KG1 (cell line): ENCODE measurements at regions not wholly inside any gene's neighbourhood (a gene's known extent, or its start where the extent isn't known, plus 50 kb on each side); places are given as distances from the start of the nearest gene placed in this dataset.
"Not testable (repeated sequence)": the region's sequence is repeated elsewhere in the genome, so short reads cannot be mapped to it uniquely, and the experiment has no call there.

Source experiments
- DNase-seq: peaks from one replicate; lab custom pipeline; 2025; lab: John Stamatoyannopoulos, UW

DNA sequence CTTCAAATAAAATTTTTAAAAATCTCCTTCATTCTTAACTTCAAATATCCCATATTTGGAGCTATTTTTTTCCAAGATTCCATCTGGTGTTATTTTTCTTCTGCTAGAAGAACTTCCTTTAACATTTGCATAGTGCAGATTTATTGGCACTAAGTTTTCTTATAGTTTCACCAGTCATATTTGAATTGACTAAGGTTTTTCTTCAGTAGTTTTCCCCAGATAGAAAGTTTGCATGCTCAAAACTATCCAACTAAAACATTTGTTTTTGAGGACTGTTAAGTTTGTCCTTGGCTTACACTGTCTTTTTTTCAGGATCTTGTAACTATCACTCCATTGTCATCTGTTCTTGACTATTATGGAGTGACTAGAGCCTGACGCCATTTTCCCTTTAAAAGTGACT lies 606.7 kb downstream of the TAF11L14 start:
- no peak for DNase-seq

DNA sequence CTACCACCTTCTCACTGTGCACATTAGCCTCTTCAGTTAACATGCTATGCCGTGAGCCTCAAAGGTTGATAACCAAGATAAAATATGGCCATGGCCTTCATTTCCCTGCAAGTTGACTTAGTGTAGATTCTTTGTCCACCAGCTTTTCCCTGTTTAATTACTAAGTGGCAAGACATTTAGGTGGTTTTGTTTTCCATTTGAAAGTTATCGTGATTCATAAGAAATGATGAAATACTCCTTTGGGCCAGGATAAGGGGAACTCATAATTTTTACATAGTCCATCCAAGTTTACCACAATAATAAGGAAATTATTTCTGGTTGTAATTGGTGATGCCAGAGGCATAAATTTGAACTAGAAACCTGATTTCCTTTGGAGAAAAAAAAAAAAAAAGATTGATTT lies 609.6 kb downstream of the TAF11L14 start:
- DNase-seq, result no peak

DNA sequence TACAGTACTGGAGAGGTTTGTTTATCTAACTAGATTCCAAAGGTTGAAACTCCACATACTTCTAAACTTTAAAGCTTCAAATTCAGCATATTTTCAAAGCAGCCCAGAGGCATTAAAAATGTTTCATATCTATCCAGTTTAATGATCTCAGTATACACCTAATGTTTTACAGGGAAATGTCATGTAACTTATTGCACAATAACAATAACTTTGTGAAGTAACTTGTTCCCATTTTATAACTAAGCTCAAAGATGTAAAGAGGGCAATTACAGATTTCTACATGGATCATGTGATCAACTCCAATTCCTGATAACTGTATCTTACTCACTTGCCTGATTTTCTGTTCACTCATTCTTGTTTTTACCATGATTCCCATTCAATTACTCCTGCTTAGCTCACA lies 610.0 kb downstream of the TAF11L14 start:
- no peak for DNase-seq

DNA sequence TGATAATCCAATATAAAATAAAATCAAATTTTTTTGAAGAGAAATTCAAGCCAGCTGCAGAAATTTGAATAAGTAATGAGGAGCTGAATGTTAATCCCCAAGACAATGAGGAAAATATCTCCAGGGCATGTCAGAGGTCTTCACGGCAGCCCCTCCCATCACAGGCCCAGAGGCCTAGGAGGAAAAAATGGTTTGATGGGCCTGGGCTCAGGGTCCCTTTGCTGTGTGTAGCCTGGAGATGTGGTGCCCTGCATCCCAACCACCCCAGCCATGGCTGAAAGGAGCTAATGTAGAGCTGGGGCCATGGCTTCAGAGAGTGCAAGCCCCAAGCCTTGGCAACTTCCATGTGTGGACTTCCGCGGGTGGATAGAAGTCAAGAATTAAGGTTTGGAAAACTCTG lies 618.3 kb downstream of the TAF11L14 start:
- DNase-seq, result no peak

DNA sequence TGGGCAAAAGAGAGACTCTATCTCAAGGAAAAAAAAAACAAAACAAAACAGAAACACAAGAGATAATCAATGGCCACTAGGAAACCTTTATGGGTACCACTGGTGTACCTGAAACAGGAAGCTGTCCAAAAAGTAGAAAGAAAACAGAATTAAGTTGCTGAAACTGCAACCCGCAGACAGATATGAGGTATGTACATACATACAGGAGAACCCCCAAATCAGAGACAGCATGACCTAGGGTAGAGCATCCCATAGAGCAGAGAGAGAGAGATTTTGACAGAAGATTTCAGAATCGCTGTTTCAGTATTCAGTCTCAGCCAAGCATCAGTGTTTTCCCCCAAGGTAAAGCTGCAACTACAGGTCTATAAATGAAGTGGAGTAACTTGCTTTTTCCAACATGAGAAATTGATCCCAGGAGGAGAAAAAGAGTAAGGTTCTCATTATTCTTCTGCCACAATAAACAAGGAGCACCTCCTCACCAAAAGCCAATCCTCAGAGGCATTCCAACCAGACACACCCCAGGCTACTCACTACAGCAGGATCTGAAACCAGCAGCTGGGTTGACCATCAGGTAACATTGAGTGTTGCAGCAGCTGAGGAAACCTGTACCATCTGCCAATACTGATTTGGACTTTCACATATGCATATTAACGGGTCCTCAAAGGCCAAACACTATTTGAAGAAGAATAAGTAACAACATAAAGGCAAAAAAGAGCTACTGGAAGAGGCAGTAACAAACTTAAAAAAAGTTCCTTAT lies 630.0 kb downstream of the TAF11L14 start:
- DNase-seq, result no peak

DNA sequence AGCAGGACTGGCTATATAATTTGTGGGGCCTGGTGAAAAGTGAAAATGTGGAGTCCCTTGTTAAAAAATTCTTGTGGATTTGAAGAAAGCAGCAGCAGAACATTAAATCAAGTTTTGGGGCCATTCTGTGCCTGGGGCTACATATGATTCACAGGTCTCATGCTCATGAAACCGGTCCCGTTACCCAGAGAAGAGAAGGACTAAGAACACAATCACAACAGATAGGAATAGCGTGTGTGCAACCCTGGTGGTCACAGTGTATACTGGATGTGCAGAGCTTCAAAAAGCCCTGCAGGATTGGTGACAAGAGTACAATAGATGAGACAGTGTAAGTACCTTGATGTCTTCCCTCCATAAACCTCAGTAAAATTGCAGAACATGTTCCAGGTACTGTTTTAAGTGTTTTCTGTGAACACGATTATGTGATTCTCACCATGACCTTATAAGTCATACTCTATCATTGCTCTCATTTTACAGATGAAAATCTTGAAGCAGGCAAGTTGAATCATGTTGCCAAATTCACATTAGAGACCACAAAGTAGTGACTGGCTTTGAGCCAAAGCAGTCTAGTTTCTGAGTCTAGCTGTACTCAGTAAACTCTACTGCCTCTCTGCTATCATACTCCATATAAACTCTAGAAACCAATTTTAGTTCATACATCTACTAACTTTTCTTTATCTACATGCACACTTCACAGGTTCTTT lies 636.5 kb downstream of the TAF11L14 start:
- no peak for DNase-seq

DNA sequence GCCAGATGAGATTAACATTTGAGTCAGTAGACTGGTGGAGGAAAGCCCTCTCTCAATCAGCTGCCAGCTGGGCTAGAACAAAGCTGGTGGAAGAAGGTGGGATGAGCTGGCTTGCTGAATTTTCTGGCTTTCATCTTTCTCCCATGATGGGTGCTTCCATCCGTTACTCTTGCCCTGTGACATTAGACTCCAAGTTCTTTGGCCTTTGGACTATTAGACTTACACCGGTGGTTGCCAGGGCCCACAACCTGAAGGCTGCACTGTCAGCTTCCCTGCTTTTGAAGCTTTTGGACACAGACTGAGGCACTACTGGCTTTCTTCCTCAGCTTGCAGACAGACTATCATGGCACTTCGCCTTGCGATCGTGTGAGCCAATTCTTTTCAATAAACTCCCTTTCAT lies 642.7 kb downstream of the TAF11L14 start:
- no peak for DNase-seq

DNA sequence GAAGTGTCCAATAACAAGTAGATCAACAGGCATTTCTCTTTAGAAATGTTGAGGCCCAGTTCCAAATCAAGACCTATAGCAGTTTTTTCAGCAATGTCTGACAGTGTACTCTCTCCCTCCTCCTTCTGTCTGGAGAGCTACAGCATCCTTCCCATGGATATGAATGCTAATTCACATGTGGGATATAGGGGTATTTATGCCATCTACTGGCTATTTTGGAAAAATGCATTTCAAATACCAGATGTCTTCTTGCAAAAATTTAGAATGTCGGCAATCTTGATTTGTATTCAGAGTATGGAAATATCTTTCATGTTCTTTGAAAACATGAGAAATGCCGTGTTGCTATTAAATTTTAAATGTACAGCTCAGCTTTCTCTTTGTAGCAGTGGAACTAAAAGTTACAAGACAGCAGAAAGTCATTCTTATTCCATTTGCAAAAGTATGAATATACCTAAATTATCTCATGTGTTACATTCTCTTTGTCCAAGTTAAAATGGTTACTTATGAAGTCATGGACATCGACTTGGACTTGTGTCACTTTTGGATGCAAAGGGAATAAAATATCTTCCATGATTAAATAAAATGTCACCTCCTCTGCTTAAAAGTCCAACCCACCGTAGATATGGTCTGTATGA lies 647.8 kb downstream of the TAF11L14 start:
- no peak for DNase-seq

DNA sequence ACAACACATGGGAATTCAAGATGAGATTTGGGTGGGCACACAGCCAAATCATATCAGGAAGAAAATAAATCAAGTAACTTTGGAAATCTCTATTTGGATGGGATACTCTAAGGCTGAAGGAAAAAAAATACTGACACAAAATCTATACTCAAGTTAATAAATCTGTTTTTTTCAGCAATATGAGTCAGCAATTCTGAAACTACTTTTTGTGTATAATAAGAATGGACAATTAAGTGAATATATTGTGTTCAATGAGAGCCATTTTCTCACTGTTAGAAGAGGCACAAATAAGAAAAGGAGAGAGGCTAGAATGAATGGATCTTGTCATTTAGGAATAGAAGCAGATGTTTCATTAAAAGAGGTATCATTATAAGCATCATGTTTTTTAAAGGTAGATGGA lies 651.0 kb downstream of the TAF11L14 start:
- DNase-seq, result no peak

DNA sequence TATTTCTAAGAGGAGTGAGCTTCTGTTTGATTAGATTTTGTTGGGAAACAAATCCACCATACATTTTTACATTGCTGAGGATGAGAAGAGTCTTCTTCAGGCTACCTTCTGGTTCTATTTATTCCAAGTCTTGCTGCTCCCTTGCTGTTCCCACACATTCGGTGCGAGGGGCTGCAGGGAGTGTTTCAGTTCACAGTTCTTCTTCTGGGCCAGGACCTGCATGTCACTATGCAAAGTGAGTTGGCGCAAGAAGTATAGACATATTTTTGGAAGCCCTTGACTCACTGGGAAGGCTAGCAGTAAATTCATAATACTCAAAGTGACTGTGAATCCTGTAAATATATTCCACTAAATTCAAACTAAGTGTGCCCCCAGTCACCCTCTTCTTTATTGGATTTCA lies 657.9 kb downstream of the TAF11L14 start:
- no peak for DNase-seq

DNA sequence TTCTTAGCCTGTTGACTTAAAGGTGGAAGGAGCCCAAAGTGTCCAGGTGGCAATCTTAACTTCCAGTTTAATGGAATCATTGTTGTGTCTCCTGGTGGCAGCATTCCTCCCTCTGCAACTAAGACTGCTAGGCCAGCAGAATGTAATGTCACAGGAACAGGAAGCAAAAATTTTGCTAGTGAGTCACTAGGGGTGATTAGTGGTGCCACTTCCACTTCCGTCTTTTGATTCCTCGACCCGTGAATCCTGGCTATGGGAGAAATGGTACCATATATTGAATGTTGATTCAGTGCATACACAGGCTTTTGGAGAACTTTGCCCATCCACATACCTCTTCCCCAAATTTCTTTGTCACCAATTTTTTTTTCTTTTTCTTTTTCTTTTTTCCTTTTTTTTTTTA lies 661.4 kb downstream of the TAF11L14 start:
- DNase-seq, result not testable (repeated sequence)

DNA sequence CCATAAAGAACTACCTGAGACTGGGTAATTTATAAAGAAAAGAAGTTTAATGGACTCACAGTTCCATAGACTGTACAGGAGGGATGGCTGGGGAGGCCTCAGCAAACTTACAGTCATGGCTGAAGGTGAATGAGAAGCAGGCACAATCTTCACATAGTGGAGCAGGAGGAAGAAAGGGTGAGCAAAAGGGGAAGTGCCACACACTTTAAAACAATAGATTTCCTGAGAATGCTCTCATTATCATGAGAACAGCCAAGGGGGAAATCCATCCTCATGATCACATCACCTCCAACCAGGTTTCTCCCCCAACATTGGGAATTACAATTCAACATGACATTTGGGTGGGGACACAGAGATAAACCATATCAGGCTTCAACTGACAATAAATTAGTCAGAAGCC lies 664.9 kb downstream of the TAF11L14 start:
- no peak for DNase-seq

DNA sequence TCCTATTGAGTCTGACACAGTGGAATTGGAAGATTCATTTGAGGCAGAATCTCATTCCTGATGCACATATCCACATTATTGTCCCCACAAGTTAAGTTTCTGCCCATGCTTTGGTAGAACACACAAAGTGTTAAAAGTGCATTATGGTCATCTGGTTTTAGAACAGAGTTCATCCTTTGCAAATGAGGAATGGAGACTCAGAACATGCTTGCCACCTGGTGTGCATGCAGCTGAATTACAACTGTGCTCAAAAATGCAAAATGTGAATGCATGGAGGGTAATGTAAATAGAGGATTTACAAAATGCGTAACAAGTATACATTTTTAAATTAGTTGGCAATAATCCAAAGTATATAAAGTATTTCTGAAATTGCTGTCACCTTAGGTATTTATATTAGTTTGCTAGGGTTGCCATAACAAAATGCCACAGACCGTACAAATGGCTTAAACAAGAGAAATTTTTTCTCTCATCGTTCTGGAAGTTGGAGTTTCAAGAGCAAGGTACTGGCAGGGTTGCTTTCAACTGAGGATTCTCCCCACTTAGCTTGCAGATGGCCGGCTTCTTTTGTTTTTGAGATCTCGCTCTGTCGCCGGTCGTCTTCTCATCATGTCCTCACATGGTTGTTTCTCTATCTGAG lies 671.1 kb downstream of the TAF11L14 start:
- no peak for DNase-seq

DNA sequence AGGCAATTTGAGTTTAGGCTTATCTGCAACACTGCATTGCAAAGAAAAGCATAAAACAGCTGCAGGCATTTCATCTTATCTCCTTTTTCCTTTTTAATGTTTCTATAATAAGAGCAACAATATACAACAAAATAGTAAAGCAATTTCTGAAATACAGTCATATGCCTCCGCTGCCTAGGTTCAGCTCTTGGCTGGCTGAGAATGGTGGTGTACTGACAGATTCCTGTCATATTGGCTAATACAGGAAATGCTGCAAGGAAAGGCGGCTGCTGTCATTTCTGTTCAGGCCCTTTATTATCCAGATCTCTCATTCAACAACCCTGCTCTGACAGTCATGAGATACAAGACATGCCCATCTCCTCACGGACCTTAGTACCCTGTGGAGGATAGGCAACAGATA lies 677.0 kb downstream of the TAF11L14 start:
- DNase-seq, result no peak

DNA sequence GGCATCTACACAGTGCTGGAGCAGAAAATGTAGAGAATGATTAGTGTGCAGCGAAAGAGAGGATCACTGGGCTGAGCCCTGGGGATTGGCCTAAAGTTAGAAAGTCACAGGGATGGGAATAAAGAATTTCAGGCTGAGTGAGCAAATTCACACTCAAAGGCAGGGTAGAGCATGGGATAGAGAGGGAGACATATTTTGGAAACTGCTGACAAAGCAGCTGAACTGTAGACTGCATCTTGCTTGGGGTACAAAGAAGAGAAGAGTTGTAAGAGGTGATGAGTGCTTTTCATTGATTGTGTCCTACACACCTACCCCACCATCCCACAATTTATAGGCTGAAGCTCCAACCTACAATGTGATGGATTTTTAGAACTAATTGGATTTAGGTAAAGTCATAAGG lies 677.8 kb downstream of the TAF11L14 start:
- DNase-seq, result no peak

DNA sequence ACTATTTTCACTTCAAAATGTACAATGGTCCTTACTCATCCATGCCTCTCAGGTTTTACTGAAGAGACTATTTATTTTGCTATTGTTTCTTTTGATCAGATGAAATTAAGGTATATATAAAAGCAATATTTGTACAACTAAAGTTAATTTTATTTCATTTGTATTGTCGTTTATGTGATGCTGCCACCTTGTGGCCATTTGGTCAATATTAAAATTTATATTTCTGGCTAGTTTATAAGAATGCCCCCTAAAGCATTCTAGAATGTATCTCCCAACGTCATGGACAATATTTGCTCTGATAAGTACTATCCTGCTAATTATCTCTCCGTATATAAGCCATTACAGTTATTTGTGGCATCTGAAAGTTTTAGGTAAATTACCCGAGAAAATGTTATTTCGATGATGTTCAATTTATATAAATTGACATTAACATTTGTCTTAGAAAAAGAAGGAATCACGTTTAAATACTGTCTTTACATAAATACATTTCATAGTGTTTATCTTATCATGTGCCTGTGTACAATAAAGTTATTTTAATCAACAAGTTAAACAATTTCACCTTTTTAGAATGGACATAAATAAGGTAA lies 680.0 kb downstream of the TAF11L14 start:
- DNase-seq, result peak; percentile 8

DNA sequence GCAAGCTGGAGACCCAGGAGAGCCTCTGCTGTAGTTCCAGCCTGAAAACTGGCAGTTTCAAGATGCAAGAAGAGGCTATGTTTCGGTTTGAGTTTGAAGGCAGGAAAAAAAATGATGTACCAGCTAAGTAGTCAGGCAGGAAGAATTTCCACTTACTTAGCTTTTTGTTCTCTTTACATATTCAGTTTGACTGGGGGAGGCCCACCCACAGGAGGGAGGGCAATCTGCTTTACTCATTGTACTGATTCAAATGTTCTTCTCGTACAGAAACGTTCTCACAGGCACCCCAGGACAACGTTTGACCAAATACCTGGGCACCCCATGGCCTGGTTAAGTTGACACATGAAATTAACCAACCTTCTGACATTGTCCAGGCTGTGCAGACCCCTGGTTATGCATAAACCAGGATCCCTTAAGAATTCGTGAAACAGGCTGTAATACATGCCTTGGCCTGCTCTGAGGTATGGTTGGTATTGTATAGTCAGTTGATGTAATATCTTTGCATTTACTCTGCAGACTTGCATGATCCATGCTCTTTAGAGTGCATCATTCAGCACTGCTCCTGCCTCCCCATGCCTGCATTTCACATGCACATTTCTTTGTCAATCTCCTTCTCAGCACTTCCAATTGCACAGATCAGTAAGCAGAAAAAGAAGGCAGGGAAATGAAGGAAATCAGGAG lies 687.1 kb downstream of the TAF11L14 start:
- no peak for DNase-seq

DNA sequence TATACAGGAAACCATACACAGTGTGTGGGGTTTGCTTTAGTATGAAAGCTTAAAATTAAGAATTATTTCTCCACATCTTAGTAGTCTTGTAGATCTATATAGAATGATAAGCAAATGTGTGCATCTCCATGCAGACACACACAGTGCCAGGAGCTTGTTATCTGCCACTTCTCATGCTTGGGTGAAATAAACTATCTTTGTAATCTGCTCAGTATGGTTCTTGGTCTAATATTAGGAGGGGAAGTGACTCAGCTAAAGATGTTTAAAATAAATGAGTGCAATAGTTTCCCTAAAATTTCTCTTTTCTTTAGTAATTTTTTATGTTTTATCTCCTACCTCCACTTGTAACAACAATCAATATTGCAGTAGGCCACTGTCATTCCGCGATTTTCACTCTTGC lies 689.6 kb downstream of the TAF11L14 start:
- DNase-seq, result no peak

DNA sequence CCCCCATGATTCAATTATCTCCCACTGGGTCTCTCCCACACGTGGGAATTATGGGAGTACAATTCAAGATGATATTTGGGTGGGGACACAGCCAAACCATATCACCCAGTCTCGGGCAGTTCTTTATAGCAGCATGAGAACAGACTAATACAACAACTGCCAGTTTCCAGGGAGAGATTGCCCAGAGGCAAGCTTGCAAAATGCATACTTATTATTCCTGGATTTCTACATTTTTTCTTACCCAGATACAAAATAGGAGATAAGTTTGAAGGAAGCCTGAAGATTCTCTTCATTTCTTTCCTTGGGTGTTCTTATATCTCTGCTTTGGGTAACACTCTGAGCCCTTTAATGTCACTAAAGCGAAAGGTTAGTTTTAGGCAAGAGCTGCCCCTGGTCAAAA lies 691.2 kb downstream of the TAF11L14 start:
- no peak for DNase-seq

DNA sequence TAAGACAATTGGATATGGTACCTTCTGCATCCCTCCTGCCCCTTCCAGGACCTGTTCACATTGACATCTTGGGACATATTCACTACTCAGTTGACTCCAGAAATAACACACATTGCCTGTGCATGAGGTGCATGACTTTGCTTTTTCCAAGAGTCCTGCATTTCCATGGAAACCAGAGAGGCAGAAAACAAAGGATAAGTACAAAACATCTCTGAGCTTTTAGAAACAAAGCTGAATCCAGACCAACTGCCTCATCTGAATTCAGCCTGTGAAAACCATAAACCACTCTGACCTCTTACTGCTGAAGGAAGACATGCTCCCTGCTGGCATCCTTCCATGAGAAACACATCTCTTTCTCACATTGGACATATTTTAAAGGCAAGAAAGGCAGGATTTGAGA lies 695.1 kb downstream of the TAF11L14 start:
- DNase-seq, result no peak

DNA sequence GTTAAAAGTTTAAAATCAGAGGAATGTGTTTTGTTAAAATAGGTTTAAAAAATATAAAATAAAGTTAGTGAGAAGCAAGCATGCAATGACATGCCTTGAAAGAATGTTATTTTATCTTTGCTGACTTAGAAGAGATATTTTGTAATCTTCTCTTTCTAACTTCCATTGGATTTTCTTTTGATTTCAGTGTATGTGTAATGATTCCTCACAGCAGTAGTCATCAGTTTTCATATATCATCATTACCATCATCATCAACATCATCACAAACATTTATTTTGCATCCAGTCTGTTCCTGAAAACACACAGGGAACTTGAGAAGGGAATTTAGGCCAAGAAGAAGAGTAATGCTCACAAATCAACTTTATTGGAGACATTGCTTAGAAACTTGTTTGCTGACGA lies 699.6 kb downstream of the TAF11L14 start:
- no peak for DNase-seq

DNA sequence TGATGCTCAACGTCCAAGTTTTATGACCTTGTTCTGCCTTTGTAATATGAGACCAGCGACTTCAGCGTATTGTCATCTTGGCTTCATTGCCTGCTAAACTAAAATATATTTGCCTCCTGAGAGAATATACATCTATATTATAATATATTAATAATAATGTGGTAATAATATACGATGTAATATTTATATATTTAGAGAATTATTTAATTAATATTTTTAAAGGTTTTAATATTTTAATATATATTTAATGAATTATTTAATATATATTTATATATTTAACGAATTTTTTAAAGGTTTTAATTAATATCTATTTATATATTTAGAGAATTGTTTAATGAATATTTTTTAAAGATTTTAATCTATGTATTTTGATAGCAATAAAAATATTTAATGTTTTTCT lies 700.7 kb downstream of the TAF11L14 start:
- DNase-seq, result no peak
